Activated CD4-positive, alpha-beta T cell treated with anti-CD3 and anti-CD28 coated beads, Interleukin-2, amount 50 U/mL, for 16 hours (primary cell): ENCODE measurements at regions not wholly inside any gene's neighbourhood (a gene's known extent, or its start where the extent isn't known, plus 50 kb on each side); places are given as distances from the start of the nearest gene placed in this dataset.
A peak's percentile ranks its signal among the peaks of the same experiment; 100 is the strongest.
"Not testable (repeated sequence)": the region's sequence is repeated elsewhere in the genome, so short reads cannot be mapped to it uniquely, and the experiment has no call there.

Experiments used
- DNase-seq: peaks from one replicate; pipeline ENCODE4 v3.0.0-alpha.2; 2020

- no peak for DNase-seq
Measured at GRCh38 chr5:138702166-138703077, 50.8 kb upstream of the CTNNA1 start.

DNA sequence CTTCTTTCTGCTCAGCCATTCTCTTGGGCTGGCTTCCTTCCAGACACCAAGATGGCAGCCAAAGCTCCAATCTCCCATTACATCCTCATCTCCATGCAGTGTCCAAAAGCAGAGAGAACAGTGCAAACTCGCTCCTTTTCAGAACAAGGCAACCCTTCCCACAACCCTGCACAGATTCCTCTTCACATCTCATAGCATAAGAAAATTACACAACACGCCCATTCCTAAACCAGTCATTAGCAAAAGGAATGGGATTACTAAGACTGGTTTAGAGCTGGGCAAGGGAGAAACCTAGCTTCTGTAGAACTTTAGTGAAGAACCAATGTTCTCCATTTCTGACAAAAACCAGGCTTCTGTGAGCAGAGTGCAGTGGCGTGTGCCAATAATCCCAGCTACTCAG, 51.5 kb upstream of the CTNNA1 start:
- no peak for DNase-seq

DNA sequence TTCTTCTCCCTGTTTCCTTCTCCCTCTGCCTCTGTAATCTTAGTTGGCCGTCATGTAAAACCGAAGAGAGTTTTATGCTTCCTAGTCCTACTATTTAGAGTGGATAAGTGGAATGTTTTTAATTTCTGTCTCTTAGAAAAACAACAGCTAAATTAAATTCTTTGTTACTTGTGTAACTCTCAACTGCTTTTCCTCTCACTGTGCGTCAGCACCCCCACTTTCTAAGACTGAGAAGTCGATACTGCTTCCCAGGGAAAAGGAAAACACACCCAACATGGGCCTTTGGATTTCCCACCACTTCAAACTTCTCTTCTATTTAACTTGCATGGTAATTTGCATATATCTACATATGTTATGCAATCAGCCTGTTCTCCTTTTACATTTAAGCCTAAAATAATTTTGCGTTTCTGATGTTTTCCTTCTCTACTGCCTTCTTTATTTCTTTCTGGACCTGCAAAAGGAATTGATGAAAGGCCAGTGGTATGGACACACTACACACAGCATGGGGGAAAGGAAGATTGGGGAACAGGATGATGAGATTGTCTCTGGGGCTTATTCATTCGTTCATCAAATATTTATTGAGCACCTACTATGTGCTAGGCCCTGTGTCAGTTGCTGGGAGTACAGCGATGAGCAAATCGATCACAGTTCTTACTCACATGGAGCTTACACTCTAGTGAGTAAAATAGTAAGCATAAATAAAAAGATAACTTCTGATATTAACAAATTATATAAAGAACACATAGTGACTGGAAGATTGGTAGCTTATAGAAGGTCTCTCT, 52.5 kb upstream of the CTNNA1 start:
- no peak for DNase-seq

GRCh38 chr5:138699482-138699881, 53.7 kb upstream of the CTNNA1 start:
- DNase-seq: no peak

- DNase-seq: no peak
Measured at GRCh38 chr5:138698713-138699112, 54.5 kb upstream of the CTNNA1 start.

DNA sequence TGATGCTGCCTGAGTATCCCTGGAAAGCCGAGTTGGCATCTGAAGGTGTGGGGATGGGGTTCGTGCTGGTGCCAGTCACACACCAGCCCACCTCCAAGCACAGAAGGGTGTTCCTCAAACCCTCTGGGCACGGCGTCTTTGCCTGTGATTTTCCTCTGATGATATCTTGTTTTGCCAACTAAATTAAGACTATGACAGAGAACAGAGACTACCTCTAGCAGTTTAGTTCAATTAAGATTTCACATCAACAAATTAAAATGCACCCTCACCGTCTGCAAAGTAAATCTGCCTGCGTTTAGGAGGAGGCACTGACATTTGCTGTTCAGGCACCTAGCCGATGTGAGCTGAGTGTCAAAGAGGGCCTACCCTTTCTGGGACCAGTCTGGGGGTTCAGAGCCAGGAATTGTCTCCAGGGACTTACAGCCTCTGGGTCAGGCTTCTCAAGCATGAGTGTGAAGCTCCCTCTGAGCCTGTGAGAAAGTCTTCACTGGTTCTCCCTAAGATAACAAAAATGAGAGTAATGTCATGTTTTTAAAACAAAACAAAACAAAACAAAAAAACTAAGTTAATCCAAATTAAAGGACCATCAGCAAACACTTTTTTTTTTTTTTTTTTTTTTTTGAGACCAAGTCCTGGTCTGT, 55.4 kb upstream of the CTNNA1 start:
- DNase-seq: no peak

GRCh38 chr5:138696501-138696900, 56.7 kb upstream of the CTNNA1 start:
- DNase-seq: no peak

- no peak for DNase-seq
Measured at GRCh38 chr5:138695781-138696180, 57.4 kb upstream of the CTNNA1 start.

DNA sequence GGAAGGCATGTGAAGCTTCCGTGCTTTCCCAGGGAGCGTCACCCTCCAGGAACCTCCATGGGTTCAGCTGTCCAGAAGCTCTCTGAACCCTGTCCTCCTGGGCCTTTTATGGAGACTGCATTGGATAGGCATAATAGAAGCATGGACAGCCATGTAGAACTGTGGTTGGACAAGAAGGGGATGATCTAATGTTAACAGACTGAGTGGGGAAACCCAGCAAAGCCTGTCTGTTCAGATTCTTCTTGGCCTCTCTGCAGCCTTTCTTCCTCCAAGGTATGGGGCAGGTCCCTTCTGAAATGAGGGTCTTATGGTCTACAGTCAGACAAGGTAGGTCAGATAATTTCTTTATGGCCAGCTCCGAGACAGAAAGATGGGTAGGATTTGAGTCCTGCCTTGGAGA, 59.1 kb upstream of the CTNNA1 start:
- no peak for DNase-seq

- DNase-seq: no peak
Measured at GRCh38 chr5:138692370-138692769, 60.9 kb upstream of the CTNNA1 start.

- DNase-seq: no peak
Measured at GRCh38 chr5:138686668-138687067, 66.6 kb upstream of the CTNNA1 start.

DNA sequence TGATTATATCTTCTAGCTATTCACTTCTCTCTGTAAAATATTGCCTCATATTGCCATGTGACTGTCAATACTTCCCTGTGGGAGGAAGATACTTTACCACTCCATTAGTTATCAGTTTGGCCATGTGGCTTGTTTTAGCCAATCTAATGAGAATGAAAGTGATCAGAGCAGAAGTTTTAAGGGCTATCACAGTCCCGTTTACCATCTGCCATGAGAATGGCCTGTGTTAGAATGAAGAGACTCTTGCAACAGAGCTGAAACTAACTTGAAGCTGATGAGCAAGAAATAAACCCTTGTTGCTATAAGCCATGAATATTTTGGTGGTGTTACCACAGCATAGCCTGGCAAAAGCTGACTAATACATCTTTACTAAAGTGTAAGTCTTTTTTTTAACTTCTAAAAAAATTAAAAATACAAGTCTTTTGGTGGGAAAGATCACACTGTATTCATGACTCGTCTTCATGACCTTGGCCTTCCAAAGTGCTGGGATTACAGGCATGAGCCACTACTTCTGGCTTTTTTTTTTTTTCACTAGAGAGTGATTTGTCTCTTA, 68.0 kb upstream of the CTNNA1 start:
- no peak for DNase-seq

DNA sequence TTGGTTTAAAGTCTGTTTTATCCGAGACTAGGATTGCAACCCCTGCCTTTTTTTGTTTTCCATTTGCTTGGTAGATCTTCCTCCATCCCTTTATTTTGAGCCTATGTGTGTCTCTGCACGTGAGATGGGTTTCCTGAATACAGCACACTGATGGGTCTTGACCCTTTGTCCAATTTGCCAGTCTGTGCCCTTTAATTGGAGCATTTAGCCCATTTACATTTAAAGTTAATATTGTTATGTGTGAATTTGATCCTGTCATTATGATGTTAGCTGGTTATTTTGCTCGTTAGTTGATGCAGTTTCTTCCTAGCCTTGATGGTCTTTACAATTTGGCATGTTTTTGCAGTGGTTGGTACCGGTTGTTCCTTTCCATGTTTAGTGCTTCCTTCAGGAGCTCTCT, 70.8 kb upstream of the CTNNA1 start:
- not testable (repeated sequence) for DNase-seq

GRCh38 chr5:138678826-138679225, 74.4 kb upstream of the CTNNA1 start:
- not testable (repeated sequence) for DNase-seq

DNA sequence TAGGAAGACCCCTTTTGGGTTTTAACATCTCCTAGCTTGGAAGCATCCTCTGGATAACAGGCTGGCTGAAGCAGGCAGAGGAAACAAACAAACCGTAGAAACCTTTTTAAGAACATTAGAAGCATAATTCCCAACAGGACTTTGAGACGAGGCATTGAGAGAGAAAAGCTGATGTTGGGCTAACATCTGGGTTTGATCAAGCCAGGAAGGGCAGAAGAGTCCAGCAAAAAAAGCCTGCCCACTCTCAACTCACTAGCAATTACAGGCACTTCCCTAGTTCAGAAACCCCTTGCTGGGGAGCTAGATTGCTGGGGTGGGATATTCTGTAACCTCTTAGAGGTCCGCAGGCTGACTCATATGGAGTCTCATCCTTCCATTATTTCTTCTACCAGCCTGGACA, 75.4 kb upstream of the CTNNA1 start:
- DNase-seq: no peak

DNA sequence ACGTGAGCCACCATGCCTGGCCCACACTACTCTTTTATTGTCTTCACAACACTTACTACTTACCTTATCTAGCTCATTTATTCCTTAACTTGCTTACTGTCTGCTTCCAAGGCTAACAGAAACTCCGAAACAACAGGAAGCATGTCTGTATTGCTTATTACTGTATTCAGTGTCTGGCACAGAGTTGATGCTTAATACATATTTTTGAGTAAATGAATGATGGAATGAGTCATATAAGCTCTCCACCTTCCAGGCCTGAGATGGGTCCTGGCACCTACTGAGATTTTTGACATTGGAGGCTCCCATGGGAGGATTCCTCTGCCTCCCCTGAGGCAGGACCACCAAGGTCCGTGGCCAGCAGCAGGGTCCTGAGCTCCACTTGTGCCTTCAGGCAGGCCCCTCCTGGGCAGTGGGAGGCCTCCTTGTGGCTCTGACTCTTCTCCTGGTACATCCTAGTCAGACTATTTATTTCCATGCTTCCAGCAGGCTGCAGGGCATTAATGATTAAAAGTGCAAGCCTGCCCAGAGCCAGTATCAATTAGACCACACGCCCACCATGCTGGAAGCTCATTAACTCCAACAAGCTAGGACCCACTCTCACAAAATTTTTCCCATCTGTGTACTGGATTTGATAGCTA, 76.5 kb upstream of the CTNNA1 start:
- DNase-seq: no peak

DNA sequence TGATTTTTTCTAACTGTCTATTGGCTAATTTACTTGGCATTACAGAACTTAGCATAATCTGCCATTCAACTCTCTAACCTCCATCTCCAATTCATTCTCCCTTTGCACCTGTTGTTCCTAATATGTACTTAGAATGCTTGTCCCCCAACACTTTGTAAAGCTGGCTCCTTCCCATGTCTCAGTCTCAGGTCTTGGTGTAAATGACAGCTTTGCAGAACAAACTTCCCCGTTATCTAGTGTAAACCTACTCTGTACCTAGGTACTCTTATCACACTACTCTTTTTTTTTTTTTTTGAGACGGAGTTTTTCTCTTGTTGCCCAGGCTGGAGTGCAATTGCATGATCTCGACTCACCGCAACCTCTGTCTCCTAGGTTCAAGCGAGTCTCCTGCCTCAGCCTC, 77.2 kb upstream of the CTNNA1 start:
- no peak for DNase-seq

DNA sequence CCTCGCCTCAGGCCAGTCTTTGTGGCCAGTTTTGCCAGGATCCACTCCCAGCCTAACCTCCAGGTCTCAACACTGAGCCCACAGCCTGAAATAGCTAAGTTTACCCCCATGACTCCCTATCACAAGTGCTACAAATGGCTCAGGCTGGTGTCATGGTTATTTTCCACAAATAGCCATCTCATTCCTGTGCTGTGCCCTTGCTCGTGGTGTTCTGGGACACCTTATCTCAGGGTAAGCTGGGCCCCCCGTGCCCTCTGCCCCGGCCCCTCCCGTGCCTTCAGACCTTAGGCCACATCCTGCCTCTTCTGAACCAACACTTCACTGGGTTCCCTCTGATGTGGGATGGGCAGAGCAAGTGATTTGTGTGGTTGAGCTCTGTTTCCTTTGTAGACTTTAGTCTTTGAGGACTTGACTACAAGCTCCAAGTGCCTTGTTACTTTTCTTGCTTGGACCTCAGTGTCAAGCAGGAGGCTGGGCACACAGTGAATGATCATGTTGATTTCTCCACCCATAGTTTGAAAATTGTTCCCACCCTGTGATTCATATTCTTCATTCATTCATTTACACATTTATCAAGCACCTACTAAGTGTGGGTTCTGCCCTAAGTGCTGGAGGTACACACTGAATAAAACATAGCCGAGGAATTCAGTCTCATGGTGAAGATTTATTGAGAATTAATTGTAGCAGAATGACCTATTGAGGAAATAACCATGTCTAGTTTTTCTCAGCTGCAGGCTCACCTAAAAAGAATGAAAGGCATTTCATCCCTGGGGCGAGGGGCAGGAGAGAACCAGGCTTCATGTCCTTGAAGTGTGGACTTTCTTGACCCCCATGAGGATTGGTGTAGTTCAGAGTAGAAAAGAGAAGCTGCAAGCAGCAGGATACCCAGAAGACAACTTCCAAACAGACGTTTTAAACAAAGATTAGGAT, 84.5 kb upstream of the CTNNA1 start:
- peak; percentile 26 for DNase-seq

DNA sequence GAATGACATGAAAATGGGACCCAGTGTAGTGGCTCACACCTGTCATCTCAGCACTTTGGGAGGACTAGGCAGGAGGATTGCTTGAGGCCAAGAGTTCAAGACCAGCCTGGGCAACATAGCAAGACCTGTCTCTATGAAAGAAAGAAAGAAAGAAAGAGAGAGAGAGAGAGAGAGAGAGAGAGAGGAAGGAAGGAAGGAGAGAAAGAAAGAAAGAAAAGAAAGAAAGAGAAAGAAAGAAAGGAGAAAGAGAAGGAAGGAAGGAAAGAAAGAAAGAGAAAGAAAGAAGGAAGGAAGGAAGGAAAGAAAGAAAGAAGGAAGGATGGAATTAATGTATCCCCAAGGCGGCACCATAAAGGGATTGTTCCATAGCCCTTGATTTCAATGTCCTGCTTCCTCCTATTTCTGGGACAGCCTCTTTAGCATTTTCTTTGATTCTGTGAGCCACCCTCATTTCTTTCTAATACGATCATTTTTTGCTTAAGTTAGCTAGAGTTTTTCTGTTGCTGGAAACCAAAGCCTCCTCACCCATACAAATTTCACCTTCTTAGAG, 85.4 kb upstream of the CTNNA1 start:
- DNase-seq: not testable (repeated sequence)

GRCh38 chr5:138666226-138666742, 86.9 kb upstream of the CTNNA1 start:
- DNase-seq: no peak

DNA sequence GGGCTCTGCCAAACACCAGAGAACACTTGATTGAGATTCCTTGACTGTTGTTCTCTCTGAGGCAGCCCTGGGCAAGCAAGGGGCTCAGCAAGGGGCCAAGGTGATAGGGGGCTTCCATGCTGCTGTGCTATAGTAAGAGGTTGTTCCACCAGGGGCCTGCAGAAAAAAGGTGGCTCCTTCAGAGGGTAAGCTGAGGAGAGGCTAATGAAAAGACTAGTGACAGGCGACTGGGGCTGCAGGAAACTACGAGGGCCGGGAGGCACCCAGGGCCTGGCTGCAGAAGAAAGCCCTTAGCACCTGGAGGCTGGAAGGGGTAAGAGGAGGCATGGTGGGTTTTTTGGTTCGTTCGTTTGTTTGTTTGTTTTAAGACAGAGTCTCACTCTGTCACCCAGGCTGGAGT, 88.0 kb upstream of the CTNNA1 start:
- no peak for DNase-seq
